ENCODE measurements at regions not wholly inside any gene's neighbourhood (a gene's known extent, or its start where the extent isn't known, plus 50 kb on each side); places are given as distances from the start of the nearest gene placed in this dataset.

DNA sequence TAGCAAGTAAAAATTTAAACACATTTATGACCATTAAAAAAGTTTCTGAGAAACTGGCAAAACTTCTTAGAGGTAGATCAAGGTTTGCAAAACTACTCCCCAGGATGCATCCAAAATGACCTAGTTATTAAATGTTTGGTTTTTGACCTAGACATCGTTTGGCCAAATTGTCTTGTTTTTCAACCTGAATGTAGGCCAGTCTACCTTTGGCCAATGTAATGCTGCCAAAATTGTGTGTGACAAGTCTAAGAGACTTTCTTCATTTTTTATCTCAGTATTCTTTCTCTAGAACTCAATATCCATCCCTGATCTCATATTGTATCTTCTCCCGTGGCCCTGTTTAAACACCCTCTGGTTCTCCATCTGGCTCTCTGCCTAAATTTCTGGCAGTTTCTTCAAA is 202.0 kb downstream of the CXCL12 start:
- TF ChIP-seq POLR2A (IDR thresholded peaks at IDR 0.05; ENCODE audit: low read length) (no peak), GATA1 (IDR thresholded peaks at IDR 0.05; ENCODE audit: low read depth, low read length) (no peak)
